Kasumi-1 (cell line): ENCODE measurements at regions not wholly inside any gene's neighbourhood (a gene's known extent, or its start where the extent isn't known, plus 50 kb on each side); places are given as distances from the start of the nearest gene placed in this dataset.
A peak's percentile ranks its signal among the peaks of the same experiment; 100 is the strongest.

Source experiments
- DNase-seq, 2 experiments: peaks; one replicate each; lab custom pipeline; 2025; lab: John Stamatoyannopoulos, UW

- no peak for DNase-seq
Measured at GRCh38 chr4:108400309-108400708, 220.1 kb upstream of the RPL34 start.

- DNase-seq: no peak
Measured at GRCh38 chr4:108399610-108400265, 220.6 kb upstream of the RPL34 start.

DNA sequence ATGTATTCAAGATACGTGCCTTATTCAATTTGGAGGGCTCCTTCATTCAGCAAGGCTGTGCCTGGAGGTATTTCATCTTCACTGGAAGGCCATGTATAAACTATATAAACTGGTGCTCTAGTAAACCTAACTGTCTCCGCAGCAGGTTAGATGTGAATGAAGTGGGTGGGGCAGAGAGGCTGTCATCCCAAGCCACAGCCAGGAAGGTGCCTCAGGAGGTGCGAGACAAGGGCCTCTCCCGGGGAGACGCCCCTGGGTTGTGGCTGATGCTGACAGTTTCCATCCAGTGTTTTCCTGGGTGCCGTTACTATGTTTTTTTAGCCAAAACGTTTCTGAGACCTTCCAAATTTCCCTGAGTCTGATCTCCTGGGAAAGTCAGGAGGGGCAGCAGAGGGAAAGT lies 221.5 kb upstream of the RPL34 start:
- no peak for DNase-seq

DNA sequence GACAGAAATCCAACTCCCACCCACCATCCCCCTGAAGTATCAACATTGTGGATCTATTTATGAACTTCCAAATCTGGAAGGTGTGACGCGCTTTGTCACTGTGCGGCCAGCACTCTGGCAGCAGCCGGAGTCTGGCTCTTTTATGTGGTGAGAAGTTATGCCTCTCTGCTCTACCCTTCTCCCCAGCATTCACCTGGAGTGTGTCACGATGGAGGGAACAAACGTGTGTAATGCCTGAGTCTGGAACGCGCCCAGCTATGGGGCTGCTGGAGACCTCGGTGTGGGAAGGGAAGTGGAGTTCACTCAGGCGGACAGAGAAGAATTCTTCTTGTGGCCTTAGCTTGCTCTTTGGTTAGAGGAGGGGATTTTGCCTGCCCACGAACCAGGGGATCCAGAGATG lies 222.1 kb upstream of the RPL34 start:
- no peak for DNase-seq

- DNase-seq: no peak
Measured at GRCh38 chr4:108397850-108398249, 222.5 kb upstream of the RPL34 start.

DNA sequence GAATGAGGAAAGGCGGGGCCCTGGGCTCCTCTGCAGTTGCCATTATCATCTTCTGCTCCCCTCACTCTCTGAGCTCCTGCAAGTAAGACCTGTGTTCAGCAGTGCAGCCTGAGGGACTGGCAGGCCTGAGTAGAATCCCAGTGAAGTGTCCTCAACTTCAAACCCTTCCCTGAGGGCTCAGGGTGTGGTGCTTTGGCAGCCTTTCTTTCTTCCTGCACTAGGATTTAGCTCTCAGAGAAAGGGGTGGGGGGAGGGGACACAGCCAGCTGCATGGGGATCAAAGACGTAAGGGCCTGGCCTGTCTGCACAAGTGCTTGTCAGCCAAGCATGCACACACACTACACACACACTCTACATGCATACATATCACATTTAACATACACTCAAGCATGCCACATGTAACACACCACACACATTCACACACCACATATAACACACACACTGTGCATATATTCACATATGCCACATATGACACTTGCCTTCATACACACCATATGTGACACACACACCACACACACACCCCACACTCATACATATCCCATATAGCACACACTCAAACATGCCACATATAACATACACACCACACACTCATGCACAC lies 223.4 kb upstream of the RPL34 start:
- DNase-seq: no peak

- no peak for DNase-seq
Measured at GRCh38 chr4:108395786-108396185, 224.6 kb upstream of the RPL34 start.

DNA sequence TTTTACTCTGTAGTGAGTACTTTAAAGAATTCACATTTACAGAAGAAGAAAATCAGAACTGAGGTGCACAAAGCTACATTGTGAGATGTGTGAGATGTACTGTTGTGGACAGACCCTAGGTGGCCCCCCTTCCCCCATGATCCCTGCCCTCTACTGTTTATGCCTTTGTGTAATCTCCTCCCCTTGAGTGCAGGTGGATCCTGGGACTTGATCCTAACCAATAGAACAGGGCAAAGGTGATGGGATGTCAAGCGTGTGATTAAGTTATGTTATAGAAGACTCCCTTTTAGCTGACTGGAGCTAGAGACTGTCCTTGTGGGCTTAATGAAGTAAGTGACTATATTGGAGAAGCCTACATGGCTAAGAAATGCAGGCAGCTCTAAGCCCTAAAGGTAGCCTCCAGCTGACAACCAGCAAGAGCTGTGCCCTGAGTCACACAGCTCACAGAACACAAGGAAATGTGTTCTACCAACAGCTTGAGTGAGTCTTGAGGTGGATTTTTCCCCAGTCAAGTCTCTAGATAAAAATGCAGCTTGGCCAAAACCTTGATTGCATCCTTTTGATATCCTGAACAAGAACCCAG lies 225.2 kb upstream of the LEF1 start:
- DNase-seq: no peak

DNA sequence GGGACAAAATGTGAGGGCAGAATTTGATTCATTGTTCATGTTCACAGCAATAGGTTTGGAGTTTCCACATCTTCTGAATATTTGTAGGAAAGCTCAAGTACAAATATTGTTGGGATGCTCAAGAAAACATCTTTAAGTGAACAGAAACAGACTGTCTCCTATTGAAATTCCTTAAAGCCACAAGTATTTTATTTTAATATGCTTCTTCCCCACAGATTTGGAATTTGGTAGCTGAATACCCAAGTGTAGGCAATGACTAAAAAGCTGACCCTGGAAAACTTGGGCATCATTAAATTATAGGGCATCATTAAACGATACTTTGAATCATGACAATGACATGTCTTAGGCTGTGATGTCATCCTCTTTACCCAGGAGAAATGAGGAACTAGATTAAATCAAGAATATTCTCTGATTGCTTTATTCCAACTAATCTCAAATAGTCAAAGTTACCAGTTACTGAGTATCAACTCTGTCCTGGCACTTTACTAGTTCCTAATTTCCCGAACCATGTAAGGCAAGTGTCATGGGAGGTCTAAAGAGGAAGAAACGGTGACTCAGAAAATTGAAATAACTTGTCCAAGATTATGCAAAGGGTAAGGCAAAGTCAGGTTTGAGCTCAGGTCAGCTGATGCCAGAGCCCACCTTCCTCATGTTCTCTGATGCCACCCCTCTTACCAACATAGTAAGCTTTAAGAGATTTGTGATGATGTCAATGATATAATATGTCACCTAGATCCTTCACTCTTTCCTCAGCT lies 223.1 kb upstream of the LEF1 start:
- DNase-seq: peak in 1 of 2 experiments; percentile 6

- no peak for DNase-seq
Measured at GRCh38 chr4:108385076-108385475, 216.3 kb upstream of the LEF1 start.

DNA sequence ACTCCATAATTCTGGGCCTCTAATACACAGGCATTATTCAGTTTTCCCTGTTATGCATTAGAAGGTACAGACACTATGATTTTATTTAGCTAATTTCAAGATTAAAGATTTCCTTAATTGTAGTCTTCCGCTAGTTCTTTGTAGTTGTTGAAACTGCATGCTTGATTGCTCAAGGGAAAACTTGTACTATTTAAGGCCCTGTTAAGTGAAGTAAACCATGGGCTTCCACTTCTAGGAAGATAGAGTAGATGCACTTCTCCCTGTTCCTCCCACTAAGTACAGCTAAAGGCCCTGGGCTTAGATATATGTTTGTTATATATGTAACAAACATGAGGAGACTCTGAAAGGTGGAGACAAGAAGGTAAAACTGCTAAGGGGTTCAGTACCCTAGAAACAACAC lies 215.8 kb upstream of the LEF1 start:
- no peak for DNase-seq

- DNase-seq: no peak
Measured at GRCh38 chr4:108383157-108383556, 214.4 kb upstream of the LEF1 start.

GRCh38 chr4:108382751-108383150 lies 214.0 kb upstream of the LEF1 start:
- DNase-seq: no peak

GRCh38 chr4:108378164-108378563 lies 209.4 kb upstream of the LEF1 start:
- no peak for DNase-seq

DNA sequence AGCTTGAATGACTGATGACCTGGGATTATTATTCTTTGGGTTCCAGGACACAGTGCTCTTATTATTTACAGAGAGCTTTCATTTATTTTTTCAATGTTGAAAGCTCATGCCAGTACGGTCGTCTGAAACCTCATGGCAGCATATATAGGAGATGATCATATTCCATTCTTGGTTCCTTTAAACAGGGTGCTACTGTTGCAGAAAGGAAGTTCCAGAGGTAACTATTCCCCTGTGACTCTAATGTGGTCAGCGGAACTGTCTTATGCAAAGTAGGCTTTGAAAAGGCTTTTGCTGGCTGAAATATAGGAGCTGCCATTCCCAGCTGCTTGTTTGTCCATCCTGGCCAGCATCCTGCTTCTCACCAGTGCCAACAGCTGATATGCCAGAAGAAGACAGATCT lies 208.3 kb upstream of the LEF1 start:
- no peak for DNase-seq

- no peak for DNase-seq
Measured at GRCh38 chr4:108375434-108375833, 206.7 kb upstream of the LEF1 start.

- no peak for DNase-seq
Measured at GRCh38 chr4:108372681-108373080, 203.9 kb upstream of the LEF1 start.

- DNase-seq: no peak
Measured at GRCh38 chr4:108371282-108371681, 202.6 kb upstream of the LEF1 start.

GRCh38 chr4:108370291-108371141 lies 201.8 kb upstream of the LEF1 start:
- no peak for DNase-seq

DNA sequence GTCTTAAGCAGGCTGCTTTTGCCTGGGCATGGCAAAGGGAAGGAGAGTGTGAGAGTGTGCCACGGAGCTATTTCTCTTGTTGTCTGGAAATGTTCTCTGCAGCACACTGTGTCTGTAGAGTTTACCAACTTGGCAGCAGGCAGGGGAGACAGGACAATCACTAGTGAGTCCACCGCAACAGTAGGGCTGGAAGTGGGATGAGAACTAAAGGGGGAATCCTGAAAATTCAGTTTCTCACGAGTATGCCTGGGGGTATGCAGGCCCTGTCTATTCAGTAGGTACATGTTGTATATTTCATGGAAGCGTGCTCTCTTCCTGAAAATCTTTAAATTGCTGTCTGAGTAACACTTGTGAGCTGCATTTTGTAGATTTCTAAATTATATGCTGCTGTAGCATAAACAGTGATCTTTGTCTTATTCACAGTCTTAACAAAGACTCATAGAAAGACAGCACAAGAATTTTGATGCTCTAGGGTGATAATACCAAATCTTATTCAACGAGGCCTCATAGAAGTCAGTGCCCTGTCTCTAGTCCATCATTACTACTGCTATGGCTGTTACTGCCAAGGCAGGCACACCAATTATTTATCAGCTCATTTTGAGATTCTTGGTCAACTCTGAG lies 200.4 kb upstream of the LEF1 start:
- DNase-seq: no peak

- no peak for DNase-seq
Measured at GRCh38 chr4:108367751-108368150, 199.0 kb upstream of the LEF1 start.

DNA sequence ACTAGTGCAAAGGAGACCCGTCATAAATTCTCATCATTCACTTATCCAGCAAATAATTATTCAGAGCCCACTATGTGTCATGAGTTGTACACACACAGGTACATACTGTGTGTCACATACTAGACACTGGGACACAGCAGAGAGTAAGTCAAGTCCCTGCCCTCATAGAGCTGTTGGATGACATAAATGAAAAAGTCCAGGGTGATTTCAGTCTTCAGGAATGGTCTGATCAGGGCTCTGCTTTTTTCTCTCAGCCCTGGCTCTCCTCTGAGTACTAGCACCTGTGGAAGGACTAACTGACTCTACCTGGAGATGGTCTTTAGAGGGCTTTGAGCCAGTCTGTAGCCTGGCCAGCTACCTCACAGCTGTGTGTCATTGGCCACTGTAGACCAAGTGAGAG lies 198.0 kb upstream of the LEF1 start:
- no peak for DNase-seq
